ENCODE measurements at regions not wholly inside any gene's neighbourhood (a gene's known extent, or its start where the extent isn't known, plus 50 kb on each side); places are given as distances from the start of the nearest gene placed in this dataset.

GRCh38 chr16:77117707-77118106 is 73.3 kb upstream of the MON1B start:
- BruUV-seq (replicated peaks) = no TSS peak
- Histone ChIP-seq H3F3A (ENCODE audit: low read length, unreplicated experiment) (no peaks in the 10 kb centered on the region), H3K36me3 (ENCODE audit: low read depth, low read length) (no peaks in the 10 kb centered on the region), H3K27ac (ENCODE audit: low read length) (no peak overlapping the region), H3K4me1 (ENCODE audit: insufficient read depth, low read length) (no peaks in the 10 kb centered on the region), H3K9me2 (replicated peaks; ENCODE audit: low read length) (no peaks in the 10 kb centered on the region), H3K4me3 (ENCODE audit: low read length) (no peak overlapping the region), H3K79me2 (ENCODE audit: low read length) (no peaks in the 10 kb centered on the region), H3K9ac (ENCODE audit: low read length) (no peak overlapping the region), H2AFZ (ENCODE audit: low read length) (no peak overlapping the region), H4K20me1 (ENCODE audit: low read length) (no peaks in the 10 kb centered on the region), H3K9me3 (ENCODE audit: low read length) (no peaks in the 10 kb centered on the region), H3K4me2 (ENCODE audit: low read length) (no peak overlapping the region), H3K27me3 (ENCODE audit: low read length) (peaks cover 50% of the 10 kb centered on the region)
- DNase-seq (no peak), ATAC-seq (no peak)
- CTCF ChIA-PET = no interaction called here
- intact Hi-C loops (cut with micrococcal nuclease) = no loop called here
- POLR2A ChIA-PET (ENCODE audit: unreplicated experiment) = no interaction called here
- no peak for TF ChIP-seq CTCF (conservative IDR thresholded peaks at IDR 0.05; ENCODE audit: low read depth, low read length)
- no peak for TF ChIP-seq EZH2phosphoT487 (IDR thresholded peaks at IDR 0.05; ENCODE audit: borderline replicate concordance, low read length)
- TF ChIP-seq EZH2 (IDR thresholded peaks at IDR 0.05; ENCODE audit: low read length, unreplicated experiment) = no peak

- no peak overlapping the region for H3K9ac ChIP-seq (ENCODE audit: low read length)
- ATAC-seq (no peak), DNase-seq (no peak)
- H3K9me3 ChIP-seq (ENCODE audit: low read length) = no peaks in the 10 kb centered on the region
- H4K20me1 ChIP-seq (ENCODE audit: low read length) = no peaks in the 10 kb centered on the region
- H3K27ac ChIP-seq (ENCODE audit: low read length) = no peak overlapping the region
- H3K79me2 ChIP-seq (ENCODE audit: low read length) = no peaks in the 10 kb centered on the region
- BruUV-seq (replicated peaks) = no TSS peak
- intact Hi-C loops (cut with micrococcal nuclease) = no loop called here
- CTCF ChIA-PET = no interaction called here
- POLR2A ChIA-PET (ENCODE audit: unreplicated experiment) = no interaction called here
- no peak overlapping the region for H2AFZ ChIP-seq (ENCODE audit: low read length)
- H3K4me1 ChIP-seq (ENCODE audit: insufficient read depth, low read length) = no peaks in the 10 kb centered on the region
- H3K9me2 ChIP-seq (replicated peaks; ENCODE audit: low read length) = no peaks in the 10 kb centered on the region
- no peak overlapping the region for H3K4me2 ChIP-seq (ENCODE audit: low read length)
- H3K27me3 ChIP-seq (ENCODE audit: low read length) = peaks cover 9% of the 10 kb centered on the region
- H3K4me3 ChIP-seq (ENCODE audit: low read length) = no peak overlapping the region
- no peaks in the 10 kb centered on the region for H3F3A ChIP-seq (ENCODE audit: low read length, unreplicated experiment)
- no peaks in the 10 kb centered on the region for H3K36me3 ChIP-seq (ENCODE audit: low read depth, low read length)
- no peak for TF ChIP-seq CTCF (conservative IDR thresholded peaks at IDR 0.05; ENCODE audit: low read depth, low read length)
- TF ChIP-seq EZH2 (IDR thresholded peaks at IDR 0.05; ENCODE audit: low read length, unreplicated experiment) = no peak
- TF ChIP-seq EZH2phosphoT487 (IDR thresholded peaks at IDR 0.05; ENCODE audit: borderline replicate concordance, low read length) = no peak
Observed at GRCh38 chr16:77131398-77131797, 59.6 kb upstream of the MON1B start.

- TF ChIP-seq EZH2 (IDR thresholded peaks at IDR 0.05; ENCODE audit: low read length, unreplicated experiment) = no peak
- no peak for TF ChIP-seq CTCF (conservative IDR thresholded peaks at IDR 0.05; ENCODE audit: low read depth, low read length)
- TF ChIP-seq EZH2phosphoT487 (IDR thresholded peaks at IDR 0.05; ENCODE audit: borderline replicate concordance, low read length) = no peak
- Histone ChIP-seq H3K4me3 (ENCODE audit: low read length) (no peak overlapping the region), H3K9ac (ENCODE audit: low read length) (no peak overlapping the region), H3K9me2 (replicated peaks; ENCODE audit: low read length) (no peaks in the 10 kb centered on the region), H3K36me3 (ENCODE audit: low read depth, low read length) (no peaks in the 10 kb centered on the region), H2AFZ (ENCODE audit: low read length) (no peak overlapping the region), H3K27me3 (ENCODE audit: low read length) (peaks cover 4% of the 10 kb centered on the region; the same call in 1 of the 2 replicates), H4K20me1 (ENCODE audit: low read length) (no peaks in the 10 kb centered on the region), H3F3A (ENCODE audit: low read length, unreplicated experiment) (no peaks in the 10 kb centered on the region), H3K4me1 (ENCODE audit: insufficient read depth, low read length) (no peaks in the 10 kb centered on the region), H3K27ac (ENCODE audit: low read length) (no peak overlapping the region), H3K79me2 (ENCODE audit: low read length) (no peaks in the 10 kb centered on the region), H3K9me3 (ENCODE audit: low read length) (no peaks in the 10 kb centered on the region), H3K4me2 (ENCODE audit: low read length) (no peak overlapping the region)
- POLR2A ChIA-PET (ENCODE audit: unreplicated experiment) = no interaction called here
- DNase-seq = no peak
- CTCF ChIA-PET = no interaction called here
- no TSS peak for BruUV-seq (replicated peaks)
- no peak for ATAC-seq
- intact Hi-C loops (cut with micrococcal nuclease) = no loop called here
Observed at GRCh38 chr16:77132051-77132618, 58.9 kb upstream of the MON1B start.
